ENCODE measurements at regions not wholly inside any gene's neighbourhood (a gene's known extent, or its start where the extent isn't known, plus 50 kb on each side); places are given as distances from the start of the nearest gene placed in this dataset.

GRCh38 chr13:32940601-32941000, 75.6 kb upstream of the KL start:
- H3K36me3 ChIP-seq = no peaks in the 10 kb centered on the region
- peaks cover 0 to 3% (median 0%) of the 10 kb centered on the region in 4 donors for H3K4me1 ChIP-seq
- H3K4me3 ChIP-seq = no peak overlapping the region
- intact Hi-C loops (cut with DNase I) = no loop called here
- TF ChIP-seq EP300 (IDR thresholded peaks at IDR 0.05) = no peak
- TF ChIP-seq, protein P1, sequence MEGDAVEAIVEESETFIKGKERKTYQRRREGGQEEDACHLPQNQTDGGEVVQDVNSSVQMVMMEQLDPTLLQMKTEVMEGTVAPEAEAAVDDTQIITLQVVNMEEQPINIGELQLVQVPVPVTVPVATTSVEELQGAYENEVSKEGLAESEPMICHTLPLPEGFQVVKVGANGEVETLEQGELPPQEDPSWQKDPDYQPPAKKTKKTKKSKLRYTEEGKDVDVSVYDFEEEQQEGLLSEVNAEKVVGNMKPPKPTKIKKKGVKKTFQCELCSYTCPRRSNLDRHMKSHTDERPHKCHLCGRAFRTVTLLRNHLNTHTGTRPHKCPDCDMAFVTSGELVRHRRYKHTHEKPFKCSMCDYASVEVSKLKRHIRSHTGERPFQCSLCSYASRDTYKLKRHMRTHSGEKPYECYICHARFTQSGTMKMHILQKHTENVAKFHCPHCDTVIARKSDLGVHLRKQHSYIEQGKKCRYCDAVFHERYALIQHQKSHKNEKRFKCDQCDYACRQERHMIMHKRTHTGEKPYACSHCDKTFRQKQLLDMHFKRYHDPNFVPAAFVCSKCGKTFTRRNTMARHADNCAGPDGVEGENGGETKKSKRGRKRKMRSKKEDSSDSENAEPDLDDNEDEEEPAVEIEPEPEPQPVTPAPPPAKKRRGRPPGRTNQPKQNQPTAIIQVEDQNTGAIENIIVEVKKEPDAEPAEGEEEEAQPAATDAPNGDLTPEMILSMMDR (IDR thresholded peaks at IDR 0.05) = no peak
- TF ChIP-seq POLR2AphosphoS5 (IDR thresholded peaks at IDR 0.05) = no peak
- TF ChIP-seq POLR2A (IDR thresholded peaks at IDR 0.05; ENCODE audit: low read depth) = no peak
- H3K9me3 ChIP-seq = peaks cover 0 to 5% (median 0%) of the 10 kb centered on the region in 4 donors
- H3K27me3 ChIP-seq = no peaks in the 10 kb centered on the region
- WGBS = 32% methylated on average over 4 of the region's 4 CpGs
- no peak overlapping the region for H3K27ac ChIP-seq (replicated peaks in 1 of 4)
- DNase-seq (ENCODE audit: extremely low spot score) = no peak

- intact Hi-C loops (cut with DNase I) = no loop called here
- Histone ChIP-seq H3K9me3 (peaks cover 0 to 10% (median 0%) of the 10 kb centered on the region in 4 donors), H3K27me3 (no peaks in the 10 kb centered on the region), H3K36me3 (no peaks in the 10 kb centered on the region), H3K4me1 (peaks cover 0 to 3% (median 0%) of the 10 kb centered on the region in 4 donors), H3K4me3 (no peak overlapping the region), H3K27ac (replicated peaks in 1 of 4) (no peak overlapping the region)
- TF ChIP-seq POLR2AphosphoS5 (IDR thresholded peaks at IDR 0.05) (no peak), POLR2A (IDR thresholded peaks at IDR 0.05; ENCODE audit: low read depth) (no peak), EP300 (IDR thresholded peaks at IDR 0.05) (no peak)
- TF ChIP-seq, protein P1 (IDR thresholded peaks at IDR 0.05) = no peak
- 88% methylated on average over 3 of the region's 3 CpGs for WGBS
- DNase-seq (ENCODE audit: extremely low spot score) = no peak
These were observed 74.9 kb upstream of the KL start for GRCh38 chr13:32941368-32941767.

DNA sequence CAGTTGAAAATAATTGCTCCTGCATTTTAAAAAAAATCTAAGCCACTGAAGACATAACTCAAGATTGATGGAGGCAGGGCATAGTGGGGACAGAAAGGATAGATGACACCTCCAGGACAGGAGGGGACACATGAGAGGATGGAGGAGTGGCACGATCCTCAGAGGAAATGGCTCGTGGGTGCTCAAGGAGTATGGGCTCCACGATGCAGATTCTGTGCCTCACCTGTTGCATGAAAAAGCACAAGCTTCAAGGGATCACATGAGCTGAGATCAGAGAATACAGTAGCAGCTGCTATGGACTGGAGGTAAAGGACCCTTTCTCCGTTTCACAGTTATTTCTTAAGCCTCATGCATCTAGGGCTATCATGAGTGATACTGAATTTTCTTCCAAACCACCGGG, 69.7 kb upstream of the KL start:
- DNase-seq (ENCODE audit: extremely low spot score) = no peak
- intact Hi-C loops (cut with DNase I) = no loop called here
- TF ChIP-seq POLR2AphosphoS5 (IDR thresholded peaks at IDR 0.05) (no peak), EP300 (IDR thresholded peaks at IDR 0.05) (no peak), POLR2A (IDR thresholded peaks at IDR 0.05; ENCODE audit: low read depth) (no peak)
- TF ChIP-seq, protein P1 (IDR thresholded peaks at IDR 0.05) = no peak
- Histone ChIP-seq H3K36me3 (no peaks in the 10 kb centered on the region), H3K9me3 (peaks cover 0 to 4% (median 0%) of the 10 kb centered on the region in 4 donors), H3K4me1 (no peaks in the 10 kb centered on the region), H3K4me3 (no peak overlapping the region), H3K27ac (replicated peaks in 1 of 4) (no peak overlapping the region), H3K27me3 (no peaks in the 10 kb centered on the region)
- WGBS = 89% methylated on average over 5 of the region's 5 CpGs

DNA sequence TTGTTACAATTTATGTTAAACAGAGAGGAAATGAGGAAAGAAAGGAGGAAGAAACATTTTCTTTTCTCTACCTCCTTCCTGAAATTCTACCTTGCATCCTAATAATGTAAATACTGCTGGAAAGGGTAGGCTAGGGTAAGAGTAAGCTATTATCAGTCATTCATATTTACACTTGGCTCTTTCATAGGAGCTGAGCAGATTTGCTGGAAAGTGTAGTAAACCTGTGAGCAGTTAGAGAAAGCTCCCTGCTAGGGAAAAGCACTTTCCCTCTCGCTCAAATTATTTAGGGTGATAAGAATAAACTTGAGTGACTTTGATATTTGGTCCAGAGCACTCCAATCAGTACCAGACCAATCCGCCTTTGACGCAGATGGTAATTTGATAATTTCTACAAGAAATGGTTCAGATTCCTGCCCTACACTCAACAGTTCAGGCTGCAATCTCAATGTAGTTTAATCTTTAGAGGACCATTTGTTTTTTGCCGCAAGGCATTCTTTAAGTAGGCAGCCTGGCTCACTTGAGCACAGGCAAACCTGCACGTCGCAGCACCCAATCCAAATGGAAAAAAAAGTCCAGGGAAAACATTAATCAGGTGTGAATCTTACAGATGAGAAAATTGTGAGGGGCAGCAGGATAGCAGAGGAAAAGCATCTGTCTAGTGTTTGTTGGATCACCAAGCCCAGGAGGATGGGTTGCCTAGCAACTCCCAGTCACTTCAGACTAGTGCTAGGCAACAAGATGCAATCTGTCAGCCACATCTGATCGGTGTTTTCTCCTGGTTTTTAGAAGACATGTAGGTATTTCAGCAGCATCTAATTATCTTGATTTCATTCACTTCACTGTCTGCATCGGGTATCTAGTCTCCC, 68.6 kb upstream of the KL start:
- Histone ChIP-seq H3K27me3 (no peaks in the 10 kb centered on the region), H3K4me1 (no peaks in the 10 kb centered on the region), H3K4me3 (no peak overlapping the region), H3K9me3 (peaks cover 0 to 4% (median 0%) of the 10 kb centered on the region in 4 donors), H3K27ac (replicated peaks in 1 of 4) (no peak overlapping the region), H3K36me3 (no peaks in the 10 kb centered on the region)
- TF ChIP-seq POLR2AphosphoS5 (IDR thresholded peaks at IDR 0.05) = no peak
- TF ChIP-seq EP300 (IDR thresholded peaks at IDR 0.05) = no peak
- intact Hi-C loops (cut with DNase I) = no loop called here
- no peak for DNase-seq (ENCODE audit: extremely low spot score)
- 70% methylated on average over 8 of the region's 8 CpGs for WGBS

GRCh38 chr13:32949820-32950219, 66.4 kb upstream of the KL start:
- DNase-seq (ENCODE audit: extremely low spot score) = no peak
- no peak overlapping the region for H3K27ac ChIP-seq (replicated peaks in 1 of 4)
- TF ChIP-seq, protein P1 (IDR thresholded peaks at IDR 0.05) = no peak
- TF ChIP-seq POLR2A (IDR thresholded peaks at IDR 0.05; ENCODE audit: low read depth) (no peak), EP300 (IDR thresholded peaks at IDR 0.05) (no peak), POLR2AphosphoS5 (IDR thresholded peaks at IDR 0.05) (no peak)
- H3K4me1 ChIP-seq = no peaks in the 10 kb centered on the region
- H3K4me3 ChIP-seq = no peak overlapping the region
- peaks cover 0 to 4% (median 0%) of the 10 kb centered on the region in 4 donors for H3K9me3 ChIP-seq
- H3K36me3 ChIP-seq = no peaks in the 10 kb centered on the region
- intact Hi-C loops (cut with DNase I) = no loop called here
- H3K27me3 ChIP-seq = no peaks in the 10 kb centered on the region
- 38% methylated on average over 2 of the region's 2 CpGs for WGBS

All from esophagus muscularis mucosa (tissue), 4 donors.